ENCODE measurements at regions not wholly inside any gene's neighbourhood (a gene's known extent, or its start where the extent isn't known, plus 50 kb on each side); places are given as distances from the start of the nearest gene placed in this dataset.

GRCh38 chr5:40278881-40279280 is 400.8 kb upstream of the PTGER4 start:
- no peak for DNase-seq (ENCODE audit: low read depth)

- peak; percentile 32 for DNase-seq (ENCODE audit: low read depth)
Observed at GRCh38 chr5:40277161-40277906, 402.4 kb upstream of the PTGER4 start.

GRCh38 chr5:40276426-40277102 is 403.2 kb upstream of the PTGER4 start:
- no peak for DNase-seq (ENCODE audit: low read depth)

- DNase-seq (ENCODE audit: low read depth) = no peak
Observed at GRCh38 chr5:40274568-40274967, 405.1 kb upstream of the PTGER4 start.

GRCh38 chr5:40273936-40274335 is 405.8 kb upstream of the PTGER4 start:
- DNase-seq (ENCODE audit: low read depth) = no peak

- no peak for DNase-seq (ENCODE audit: low read depth)
Observed at GRCh38 chr5:40271476-40271875, 408.2 kb upstream of the PTGER4 start.

- no peak for DNase-seq (ENCODE audit: low read depth)
Observed at GRCh38 chr5:40270274-40270845, 409.4 kb upstream of the PTGER4 start.

GRCh38 chr5:40268088-40268487 is 411.6 kb upstream of the PTGER4 start:
- no peak for DNase-seq (ENCODE audit: low read depth)

GRCh38 chr5:40266952-40267351 is 412.8 kb upstream of the PTGER4 start:
- no peak for DNase-seq (ENCODE audit: low read depth)

GRCh38 chr5:40261984-40262383 is 417.7 kb upstream of the PTGER4 start:
- no peak for DNase-seq (ENCODE audit: low read depth)

- DNase-seq (ENCODE audit: low read depth) = no peak
Observed at GRCh38 chr5:40260361-40260760, 419.4 kb upstream of the PTGER4 start.

GRCh38 chr5:40258222-40258621 is 421.5 kb upstream of the PTGER4 start:
- DNase-seq (ENCODE audit: low read depth) = no peak

- DNase-seq (ENCODE audit: low read depth) = no peak
Observed at GRCh38 chr5:40240671-40241070, 439.0 kb upstream of the PTGER4 start.

GRCh38 chr5:40240111-40240510 is 439.6 kb upstream of the PTGER4 start:
- DNase-seq (ENCODE audit: low read depth) = peak; percentile 40

- no peak for DNase-seq (ENCODE audit: low read depth)
Observed at GRCh38 chr5:40238066-40238745, 441.5 kb upstream of the PTGER4 start.

- DNase-seq (ENCODE audit: low read depth) = no peak
Observed at GRCh38 chr5:40235471-40236400, 444.0 kb upstream of the PTGER4 start.

- no peak for DNase-seq (ENCODE audit: low read depth)
Observed at GRCh38 chr5:40233268-40233667, 446.4 kb upstream of the PTGER4 start.

GRCh38 chr5:40227931-40228330 is 451.8 kb upstream of the PTGER4 start:
- DNase-seq (ENCODE audit: low read depth) = no peak

- no peak for DNase-seq (ENCODE audit: low read depth)
Observed at GRCh38 chr5:40227366-40227765, 452.3 kb upstream of the PTGER4 start.

- DNase-seq (ENCODE audit: low read depth) = no peak
Observed at GRCh38 chr5:40226906-40227305, 452.8 kb upstream of the PTGER4 start.

- peak; percentile 33 for DNase-seq (ENCODE audit: low read depth)
Observed at GRCh38 chr5:40225147-40225546, 454.6 kb upstream of the PTGER4 start.

GRCh38 chr5:40224421-40224820 is 455.3 kb upstream of the PTGER4 start:
- no peak for DNase-seq (ENCODE audit: low read depth)

All from activated T-cell treated with anti-CD3 and anti-CD28 coated beads for 24 hours (primary cell).